Skeletal muscle cell (primary cell): ENCODE measurements at regions not wholly inside any gene's neighbourhood (a gene's known extent, or its start where the extent isn't known, plus 50 kb on each side); places are given as distances from the start of the nearest gene placed in this dataset.
"Not testable (repeated sequence)": the region's sequence is repeated elsewhere in the genome, so short reads cannot be mapped to it uniquely, and the experiment has no call there.

ENCODE experiments used
- DNase-seq: peaks from one replicate; pipeline ENCODE4 v3.0.0-alpha.2; 2010; ENCODE audit warnings: low read depth
- H3K4me3 ChIP-seq: 2 replicates; pipeline ENCODE4 v1.5.1; 2011; ENCODE audit warnings: low read depth, mild to moderate bottlenecking, control low read depth, low read length, moderate library complexity

DNA sequence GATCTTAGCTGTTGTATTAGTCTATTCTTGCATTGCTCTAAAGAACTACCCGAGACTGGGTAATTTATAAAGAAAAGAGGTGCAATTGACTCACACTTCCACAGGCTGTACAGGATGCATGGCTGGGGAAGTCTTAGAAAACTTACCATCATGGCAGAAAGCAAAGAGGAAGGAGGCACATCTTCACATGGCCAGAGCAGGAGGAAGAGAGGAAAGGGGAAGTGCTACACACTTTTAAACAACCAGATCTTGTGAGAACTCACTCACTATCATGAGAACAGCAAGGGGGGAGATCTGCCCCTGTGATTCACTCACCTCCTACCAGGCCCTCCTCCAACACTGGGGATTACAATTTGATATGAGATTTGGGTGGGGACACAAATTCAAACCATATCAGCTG, 494.2 kb upstream of the CCDC196 start:
- not testable (repeated sequence) for DNase-seq, H3K4me3 ChIP-seq

DNA sequence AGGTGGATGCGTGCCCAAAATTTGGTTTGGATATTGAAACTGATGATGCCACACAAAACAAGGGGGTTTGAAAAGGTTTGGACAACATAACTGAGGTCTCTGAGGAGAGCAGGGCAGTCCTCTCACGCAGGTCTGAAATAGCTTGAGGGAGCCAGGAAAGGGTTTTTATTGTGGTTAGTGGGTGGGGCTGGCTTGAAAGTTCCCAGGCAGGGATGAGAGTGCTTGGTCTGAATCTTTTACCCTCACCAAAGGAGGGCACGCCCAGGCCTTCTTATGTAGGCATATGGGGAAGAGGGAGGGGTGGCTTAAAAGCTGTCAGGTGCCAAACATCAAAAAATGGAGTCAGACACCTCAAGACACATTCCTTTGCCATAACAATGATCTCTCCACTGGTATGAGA, 493.1 kb upstream of the CCDC196 start:
- no peak overlapping the region for H3K4me3 ChIP-seq
- DNase-seq, result no peak

DNA sequence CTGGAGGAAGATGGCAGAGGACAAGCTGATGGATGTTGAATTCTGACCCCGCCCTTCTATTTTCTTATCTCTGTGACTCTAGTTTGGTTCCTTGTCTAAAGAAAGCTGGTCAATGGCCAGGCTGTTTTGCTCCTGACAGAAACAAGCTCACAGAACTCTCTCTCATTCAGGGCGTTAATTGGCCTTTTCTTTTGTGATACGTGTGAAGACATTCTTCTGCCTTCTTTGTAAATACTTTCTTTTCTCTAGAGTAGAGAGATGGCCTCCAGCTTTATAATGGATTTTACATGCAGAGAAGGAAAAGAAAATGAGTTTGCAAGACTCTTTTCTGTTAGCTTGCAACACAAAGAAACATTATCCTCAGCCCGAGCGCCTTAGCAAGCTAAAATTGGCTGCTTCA, 492.2 kb upstream of the CCDC196 start:
- DNase-seq, result no peak
- H3K4me3 ChIP-seq, result no peak overlapping the region

DNA sequence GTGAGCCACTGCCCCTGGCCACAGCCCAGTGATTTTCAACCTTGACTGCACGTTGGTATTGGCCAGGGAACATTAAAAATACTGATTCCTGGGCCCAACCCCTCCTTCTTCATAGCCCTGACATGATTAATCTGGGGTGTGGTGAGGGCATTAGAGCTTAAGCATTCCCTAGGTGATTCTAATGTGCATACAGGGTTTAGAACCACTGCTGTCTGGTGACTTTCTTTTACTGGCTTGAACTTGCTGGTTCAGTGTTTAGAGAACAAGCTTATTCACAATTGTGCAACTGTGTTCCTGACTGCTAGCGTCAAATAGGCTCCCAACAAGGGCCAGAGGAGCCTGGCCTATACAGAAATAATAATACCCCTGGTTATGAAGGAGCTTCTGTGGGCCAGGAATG, 488.8 kb upstream of the CCDC196 start:
- H3K4me3 ChIP-seq, result no peak overlapping the region
- DNase-seq, result no peak

DNA sequence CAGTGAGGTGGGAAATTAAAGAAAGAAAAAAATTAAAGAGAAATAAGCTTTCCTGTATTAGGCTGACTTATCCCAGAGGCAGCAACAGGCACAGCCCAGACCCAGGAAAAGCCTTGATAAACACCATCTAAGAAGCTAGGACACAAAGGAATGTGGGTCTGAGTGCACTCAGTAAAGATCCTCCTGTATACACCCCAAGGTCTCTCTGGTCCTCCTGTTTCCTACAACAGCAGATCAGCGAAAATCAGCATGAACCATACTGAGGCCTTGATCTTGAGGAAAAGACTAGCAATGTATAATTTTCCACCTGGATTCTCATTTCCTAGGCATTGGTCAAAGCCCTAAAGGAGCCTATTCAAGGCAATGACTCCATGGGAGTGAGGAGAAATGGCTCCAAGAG, 486.3 kb upstream of the CCDC196 start:
- H3K4me3 ChIP-seq, result no peak overlapping the region
- DNase-seq, result no peak

DNA sequence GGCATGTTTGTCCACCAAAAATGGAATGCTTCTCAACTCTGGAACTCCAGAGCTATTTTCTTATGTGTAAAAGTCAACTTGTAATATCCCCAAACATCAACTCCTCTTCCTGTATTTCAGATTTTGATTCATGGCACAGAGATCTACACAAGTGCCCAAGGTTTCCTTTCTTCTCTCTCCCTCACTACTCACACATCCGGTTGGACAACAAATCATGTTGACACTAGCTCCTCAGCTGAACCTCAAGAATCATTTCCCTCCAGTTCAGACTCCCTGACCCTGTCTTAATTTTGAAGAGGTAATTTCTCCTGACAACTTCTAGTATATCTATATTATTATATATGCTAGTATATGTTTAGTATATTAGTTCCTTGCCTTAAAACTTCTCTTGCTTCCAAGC, 485.4 kb upstream of the CCDC196 start:
- H3K4me3 ChIP-seq, result no peak overlapping the region
- DNase-seq, result no peak

DNA sequence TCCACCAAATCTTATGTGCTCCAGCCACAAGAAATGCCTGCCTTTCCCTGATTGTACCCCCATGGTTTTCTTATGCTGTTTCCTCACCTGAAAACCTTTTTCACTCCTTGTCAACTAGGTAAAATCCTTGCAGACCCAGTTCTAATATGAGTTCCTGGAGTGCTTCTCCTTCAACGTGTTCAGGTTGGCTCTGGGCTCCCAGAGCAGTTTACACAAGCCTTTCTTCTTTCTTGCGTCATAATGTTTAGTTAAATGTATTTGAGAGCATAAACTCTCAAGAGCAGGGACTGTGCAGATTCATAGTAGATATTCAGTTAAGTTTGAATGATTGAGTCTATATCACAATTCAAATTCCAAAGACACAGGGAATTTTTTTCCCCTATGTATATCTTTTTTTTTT, 484.8 kb upstream of the CCDC196 start:
- no peak for DNase-seq
- no peak overlapping the region for H3K4me3 ChIP-seq

DNA sequence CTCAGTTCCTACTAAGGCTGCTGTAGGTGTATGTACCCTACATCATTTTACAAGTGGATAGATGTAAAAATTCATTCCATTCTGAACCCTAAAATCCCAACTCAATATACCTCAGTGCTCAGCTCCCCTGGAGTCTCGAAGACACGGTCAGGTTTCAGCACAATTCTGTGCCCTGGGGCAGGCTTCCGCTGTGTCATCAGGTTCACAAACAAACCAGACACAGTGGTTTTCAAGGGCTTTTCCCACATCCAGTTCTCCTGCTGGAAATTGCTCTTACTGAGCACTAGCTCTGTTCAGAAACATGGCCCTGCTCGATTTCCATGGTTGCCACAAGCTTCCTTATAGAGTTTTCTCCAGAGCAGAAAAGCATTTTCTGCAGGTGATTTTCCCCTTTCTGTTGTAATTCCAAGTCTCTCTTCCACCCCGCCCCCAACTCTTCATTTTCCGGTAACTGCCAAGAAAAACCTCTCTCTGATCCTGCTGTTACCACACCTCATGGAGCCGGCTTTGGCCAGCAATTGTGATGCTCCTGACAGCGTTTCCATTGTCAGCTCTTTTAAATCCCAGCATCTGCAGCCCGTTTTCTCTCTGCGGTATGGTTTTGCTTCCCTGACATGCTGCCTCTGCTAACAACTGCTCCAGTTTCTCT, 483.0 kb upstream of the CCDC196 start:
- no peak for DNase-seq

DNA sequence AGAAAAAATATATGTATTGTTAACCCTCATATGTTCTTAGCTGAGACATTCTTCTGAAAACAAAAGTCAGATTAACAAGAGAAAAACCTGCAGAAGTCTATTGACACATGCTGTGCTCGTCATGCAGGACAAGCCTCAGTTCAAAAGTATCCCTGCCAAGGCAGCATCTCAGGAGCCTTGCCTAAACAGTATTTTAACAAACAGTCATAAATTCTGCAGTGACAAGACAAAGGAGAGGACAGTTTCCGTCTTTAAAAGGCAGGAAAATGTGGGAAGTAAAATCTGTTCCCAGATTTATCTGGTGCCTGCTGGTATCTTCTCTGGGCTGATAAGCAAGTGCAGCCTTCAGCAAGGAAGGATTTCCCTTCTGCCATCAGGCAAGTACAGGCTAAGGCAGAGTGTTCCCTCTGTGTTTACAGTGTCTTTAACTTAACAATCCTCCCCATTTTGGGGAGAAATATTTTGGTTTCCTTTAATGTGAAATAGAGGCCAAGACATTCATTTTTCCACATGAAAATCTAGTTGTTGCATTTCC, 480.2 kb upstream of the CCDC196 start:
- H3K4me3 ChIP-seq, result no peak overlapping the region
- no peak for DNase-seq

More for the DNA sequence above, 483.0 kb upstream of the CCDC196 start:
- no peak overlapping the region for H3K4me3 ChIP-seq

DNA sequence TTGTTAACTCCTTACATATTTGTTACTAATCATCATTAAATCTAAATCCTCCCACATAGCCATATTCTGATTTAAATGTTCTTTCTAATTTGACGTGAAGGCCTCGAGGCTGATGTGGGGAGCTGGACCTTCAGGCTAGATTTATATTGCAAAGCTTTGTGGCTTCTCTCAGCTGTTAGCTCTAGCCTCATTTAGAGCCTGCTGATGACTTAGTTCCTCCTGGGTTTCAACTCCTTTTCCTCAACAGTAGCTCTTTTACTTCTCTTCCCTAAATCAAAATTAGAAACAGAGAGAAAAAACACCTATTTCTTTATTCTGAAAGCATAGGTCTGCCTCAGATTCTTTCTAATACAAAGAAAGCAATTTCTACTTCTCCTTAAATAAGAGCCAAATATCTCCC, 477.5 kb upstream of the CCDC196 start:
- no peak overlapping the region for H3K4me3 ChIP-seq
- DNase-seq, result no peak

DNA sequence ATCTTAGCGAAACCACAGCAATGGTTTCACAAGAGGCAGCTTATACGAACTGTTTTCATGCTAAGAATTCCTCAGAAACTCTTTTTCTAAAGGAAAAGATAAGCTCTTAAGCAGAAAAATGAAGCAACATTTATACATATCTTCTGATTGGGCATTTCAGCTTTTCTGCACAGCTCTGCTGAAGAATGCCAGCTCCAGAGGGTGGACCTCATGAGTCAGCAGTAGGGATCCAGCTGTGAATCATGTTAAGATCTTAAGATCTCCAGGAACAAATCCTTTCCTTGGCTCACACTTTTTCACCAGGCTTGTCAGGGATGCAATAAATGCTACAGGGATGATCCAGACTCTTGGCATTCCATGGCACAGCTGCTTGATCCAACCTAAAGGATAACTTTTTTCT, 477.1 kb upstream of the CCDC196 start:
- peak; percentile 46 for DNase-seq

DNA sequence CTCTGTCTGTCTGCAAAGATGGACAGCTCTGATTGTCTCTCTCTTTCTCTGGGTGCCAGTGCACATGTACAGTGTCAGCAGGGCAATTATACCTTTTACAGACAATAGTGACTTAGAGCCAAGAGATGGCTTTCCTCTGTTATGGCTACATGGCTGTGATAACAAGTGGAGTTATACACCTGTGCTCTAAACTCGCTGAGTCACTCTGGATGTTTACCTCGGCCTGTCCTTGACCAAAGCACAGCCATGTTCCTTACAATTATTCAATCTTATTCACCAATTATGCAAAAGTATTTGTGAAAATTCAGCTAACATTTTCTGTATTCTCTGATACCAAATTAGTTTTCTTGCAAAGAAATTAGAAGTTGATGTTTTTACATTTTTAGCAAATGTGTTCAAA, 475.5 kb upstream of the CCDC196 start:
- DNase-seq, result no peak

More for the DNA sequence above, 477.1 kb upstream of the CCDC196 start:
- no peak overlapping the region for H3K4me3 ChIP-seq

DNA sequence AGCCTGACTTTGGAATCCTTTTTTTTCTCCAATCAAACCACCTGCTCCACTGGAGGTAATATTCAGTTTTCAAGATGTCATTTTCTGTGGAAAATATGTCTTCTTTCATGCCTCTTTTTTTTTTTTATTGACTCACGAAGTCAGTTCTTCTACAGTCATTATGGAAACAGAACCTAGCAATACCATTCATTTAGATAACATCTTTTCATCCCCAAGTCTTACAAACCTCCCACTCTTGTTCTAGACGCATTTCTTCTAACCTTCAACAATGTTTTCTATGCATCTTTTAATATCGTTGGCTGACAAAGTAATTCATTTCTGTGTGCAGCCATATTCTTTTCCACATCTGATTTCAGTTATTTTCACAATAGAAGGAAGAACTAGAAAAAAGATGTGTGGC, 474.3 kb upstream of the CCDC196 start:
- H3K4me3 ChIP-seq, result no peak overlapping the region
- DNase-seq, result no peak

More for the DNA sequence above, 475.5 kb upstream of the CCDC196 start:
- no peak overlapping the region for H3K4me3 ChIP-seq

DNA sequence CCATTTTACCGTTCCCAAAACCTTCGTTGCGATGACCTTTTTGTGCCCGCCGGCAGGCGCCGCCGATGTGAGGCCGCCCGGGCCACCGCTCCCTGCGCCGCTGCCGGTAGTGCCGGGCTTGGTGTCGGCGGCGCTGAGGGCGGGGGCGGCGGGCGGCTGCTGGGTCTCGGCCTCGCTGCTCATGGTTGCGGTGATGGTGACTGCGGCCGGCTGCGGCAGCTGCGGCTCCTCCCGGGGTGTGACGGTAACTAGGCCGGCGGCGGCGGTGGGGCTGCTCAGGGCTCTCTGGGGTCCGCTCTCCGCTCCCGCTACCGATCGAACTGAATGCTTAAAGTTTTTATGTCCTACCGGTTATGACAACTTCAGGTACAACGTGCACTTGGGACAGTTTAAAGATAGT, 472.6 kb upstream of the CCDC196 start:
- not testable (repeated sequence) for H3K4me3 ChIP-seq, DNase-seq

DNA sequence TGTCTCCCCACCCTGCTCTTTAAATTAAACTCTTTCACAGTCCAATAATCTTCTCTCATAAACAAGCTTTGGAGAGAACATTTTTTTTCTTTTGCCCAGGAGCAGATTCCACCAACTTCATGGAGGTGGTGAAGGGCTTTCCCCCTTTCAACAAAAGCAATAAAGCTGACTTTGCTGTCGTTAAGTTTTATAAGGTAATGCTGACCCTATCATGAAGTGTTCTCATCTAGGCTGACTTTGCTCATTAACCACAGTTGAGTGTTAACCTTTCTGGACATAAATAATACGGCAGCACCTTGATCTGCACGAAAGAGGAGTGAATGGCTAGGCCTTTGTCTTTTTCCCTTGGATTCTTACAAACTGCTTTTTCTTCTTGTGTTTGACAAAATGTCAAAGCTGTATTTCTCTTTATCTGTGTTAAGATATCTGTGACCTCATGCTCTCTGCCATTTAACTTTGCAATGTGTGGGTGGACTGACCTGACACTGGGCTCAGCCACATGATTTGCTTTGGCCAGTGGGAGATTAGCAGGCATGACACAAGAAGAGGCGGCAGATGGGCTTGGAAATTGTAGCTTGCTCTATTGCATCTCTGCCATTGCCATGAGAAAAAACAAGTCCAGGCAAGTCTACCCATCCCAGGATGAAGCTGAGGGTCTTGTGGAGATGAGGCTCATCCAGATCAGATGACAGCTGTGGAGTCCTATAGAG, 470.9 kb upstream of the CCDC196 start:
- DNase-seq, result no peak
- no peak overlapping the region for H3K4me3 ChIP-seq

DNA sequence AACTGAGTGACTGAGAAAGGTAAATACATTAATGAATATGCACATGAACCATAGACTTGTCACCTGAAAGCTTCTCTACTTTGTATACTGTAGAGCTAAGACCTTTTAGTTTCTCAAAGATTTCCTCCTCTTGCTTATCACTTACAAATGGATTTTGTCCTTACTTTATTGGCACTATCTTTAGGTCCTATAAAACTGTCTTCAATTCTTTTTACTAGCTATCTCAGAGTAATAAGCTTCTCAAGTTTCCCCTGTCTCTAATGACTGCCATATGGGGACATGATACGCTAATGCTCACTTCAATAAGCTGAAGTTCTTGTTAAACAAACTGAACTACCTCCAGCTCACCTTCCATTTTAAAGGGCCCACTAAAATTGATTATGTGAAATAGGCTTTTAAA, 468.2 kb upstream of the CCDC196 start:
- no peak overlapping the region for H3K4me3 ChIP-seq
- no peak for DNase-seq

DNA sequence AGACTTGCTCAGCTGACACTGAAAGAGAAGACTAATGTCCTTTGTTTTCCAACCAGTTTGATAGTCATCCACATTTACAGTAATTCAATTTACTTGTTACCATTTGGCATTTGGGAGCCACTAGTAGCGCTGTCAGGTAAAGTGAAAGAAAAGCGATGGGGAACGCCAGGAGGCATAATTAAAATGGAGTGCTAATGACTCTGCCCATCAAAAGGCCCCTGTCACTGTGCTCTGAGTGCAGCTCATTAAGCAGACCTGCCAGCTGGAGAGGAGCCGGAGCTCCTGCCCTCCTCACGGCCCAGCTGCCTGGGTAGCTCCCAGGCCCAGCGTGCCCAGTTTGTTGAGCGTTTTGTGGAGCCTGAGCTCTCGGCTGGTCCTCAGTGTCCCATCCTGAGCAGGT, 463.6 kb upstream of the CCDC196 start:
- no peak for DNase-seq
- H3K4me3 ChIP-seq, result no peak overlapping the region

DNA sequence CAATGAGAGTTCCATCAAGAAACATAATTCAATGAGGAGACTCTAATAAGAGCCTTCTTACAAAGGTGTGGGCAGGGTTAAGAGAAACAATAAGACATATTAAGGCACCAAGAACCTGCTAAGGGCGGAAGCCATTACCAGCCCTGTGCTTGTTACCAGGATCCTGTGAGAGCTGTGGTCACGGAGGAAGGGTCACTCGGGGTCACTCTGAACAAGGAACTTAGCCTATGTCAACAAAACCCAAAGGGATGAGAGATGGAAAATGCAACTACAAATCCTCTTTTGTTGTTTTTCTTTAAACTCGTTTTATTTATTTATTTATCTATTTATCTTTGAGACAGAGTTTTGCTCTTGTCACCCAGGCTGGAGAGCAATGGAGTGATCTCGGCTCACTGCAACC, 460.4 kb upstream of the CCDC196 start:
- DNase-seq, result no peak
- H3K4me3 ChIP-seq, result no peak overlapping the region

DNA sequence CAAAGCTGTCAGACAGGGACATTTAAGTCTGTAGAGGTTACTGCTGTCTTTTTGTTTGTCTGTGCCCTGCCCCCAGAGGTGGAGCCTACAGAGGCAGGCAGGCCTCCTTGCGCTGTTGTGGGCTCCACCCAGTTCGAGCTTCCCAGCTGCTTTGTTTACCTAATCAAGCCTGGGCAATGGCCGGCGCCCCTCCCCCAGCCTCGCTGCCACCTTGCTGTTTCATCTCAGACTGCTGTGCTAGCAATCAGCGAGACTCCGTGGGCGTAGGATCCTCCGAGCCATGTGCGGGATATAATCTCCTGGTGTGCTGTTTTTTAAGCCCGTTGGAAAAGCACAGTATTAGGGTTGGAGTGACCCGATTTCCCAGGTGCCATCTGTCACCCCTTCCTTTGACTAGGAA, 454.2 kb upstream of the CCDC196 start:
- DNase-seq, H3K4me3 ChIP-seq: not testable (repeated sequence)

DNA sequence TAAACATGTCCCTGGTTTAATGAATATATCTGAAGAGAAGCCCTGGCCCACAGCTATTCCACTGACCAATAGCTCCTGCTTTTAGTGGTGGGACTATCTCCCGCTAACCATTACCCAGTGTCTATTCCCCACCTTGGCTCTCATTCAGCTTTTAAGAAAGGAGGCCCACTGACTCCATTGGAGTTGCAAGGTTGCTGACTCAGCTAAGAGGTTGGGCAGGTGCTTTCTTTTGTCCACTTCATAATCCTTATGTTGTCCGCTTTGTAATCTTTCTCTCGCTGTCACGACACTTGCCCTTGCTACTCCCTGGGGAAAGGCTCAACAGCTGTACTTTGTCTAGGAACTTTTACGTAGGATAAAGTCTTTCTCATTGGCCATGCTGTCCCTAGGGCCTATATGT, 453.4 kb upstream of the CCDC196 start:
- no peak overlapping the region for H3K4me3 ChIP-seq
- no peak for DNase-seq

DNA sequence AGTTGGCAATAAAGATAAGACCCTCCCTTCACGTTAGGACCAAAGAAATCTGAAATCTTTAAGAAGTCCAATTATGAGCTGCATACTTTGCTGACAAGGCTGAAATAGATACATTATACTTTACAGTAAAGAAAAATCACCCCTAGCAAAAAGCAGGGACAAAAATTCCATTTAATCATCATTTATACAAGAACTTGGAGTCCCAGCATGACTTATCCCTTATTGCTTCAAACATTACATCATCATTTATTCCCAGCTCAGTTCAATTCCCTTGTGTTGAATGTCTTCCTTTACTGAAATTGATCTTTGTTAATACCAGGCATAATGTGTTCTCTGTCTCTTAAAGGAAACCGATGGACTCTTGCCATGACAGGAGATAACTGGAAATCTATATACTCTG, 449.6 kb upstream of the CCDC196 start:
- H3K4me3 ChIP-seq, result no peak overlapping the region
- no peak for DNase-seq
